Central memory CD4-positive, alpha-beta T cell (primary cell): ENCODE measurements at regions not wholly inside any gene's neighbourhood (a gene's known extent, or its start where the extent isn't known, plus 50 kb on each side); places are given as distances from the start of the nearest gene placed in this dataset.

ENCODE experiments used
- DNase-seq: peaks from one replicate; pipeline ENCODE4 v3.0.0; 2022

- no peak for DNase-seq
These were observed 268.1 kb downstream of the BUD13 start for GRCh38 chr11:116504541-116505297.

GRCh38 chr11:116503216-116504160, 269.3 kb downstream of the BUD13 start:
- DNase-seq: no peak

DNA sequence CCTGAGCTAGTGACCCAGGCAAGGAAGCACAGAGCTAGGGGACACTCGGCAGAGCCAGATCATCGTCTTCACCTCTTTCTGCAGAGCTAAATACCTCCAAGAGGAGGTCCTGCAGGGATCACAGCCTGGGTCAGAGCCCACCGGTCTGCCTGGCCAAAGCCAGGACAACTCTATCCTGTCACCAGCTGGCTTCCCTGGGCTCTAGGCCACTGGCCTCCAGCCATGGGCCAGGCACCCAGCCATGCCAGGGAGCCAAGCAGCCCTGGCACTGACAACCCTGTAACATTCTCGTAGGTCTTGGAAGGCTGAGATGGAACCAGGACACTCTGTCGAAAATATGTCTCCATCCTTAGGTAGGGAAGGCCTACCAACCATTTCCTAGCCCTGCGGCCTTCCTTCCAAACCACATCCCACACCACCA, 270.1 kb downstream of the BUD13 start:
- no peak for DNase-seq

- no peak for DNase-seq
These were observed 271.1 kb downstream of the BUD13 start for GRCh38 chr11:116501728-116502127.

- DNase-seq: no peak
These were observed 271.7 kb downstream of the BUD13 start for GRCh38 chr11:116500947-116501602.

GRCh38 chr11:116500026-116500946, 272.5 kb downstream of the BUD13 start:
- DNase-seq: no peak

GRCh38 chr11:116499396-116500003, 273.3 kb downstream of the BUD13 start:
- DNase-seq: no peak

GRCh38 chr11:116498161-116498560, 274.6 kb downstream of the BUD13 start:
- DNase-seq: no peak

DNA sequence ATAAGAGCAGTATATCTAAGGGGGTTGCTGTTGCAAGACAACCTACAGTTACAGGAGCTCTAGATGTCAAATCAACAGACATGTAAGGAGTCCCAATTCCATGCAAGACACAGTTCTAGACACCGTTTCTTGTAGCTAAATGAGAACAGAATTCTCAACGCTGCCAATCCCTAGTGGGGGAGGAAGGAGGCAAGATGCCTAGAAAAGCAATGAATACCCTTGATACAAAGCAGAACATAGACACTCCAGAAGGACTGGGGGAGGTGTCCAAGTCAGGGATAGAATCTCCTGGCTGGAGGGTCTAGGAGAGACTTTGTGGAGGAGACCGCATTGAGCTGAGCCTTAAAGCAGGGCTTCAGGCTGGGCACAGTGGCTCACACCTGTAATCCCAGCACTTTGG, 280.2 kb downstream of the BUD13 start:
- DNase-seq: no peak

GRCh38 chr11:116488836-116489389, 283.9 kb downstream of the BUD13 start:
- no peak for DNase-seq

DNA sequence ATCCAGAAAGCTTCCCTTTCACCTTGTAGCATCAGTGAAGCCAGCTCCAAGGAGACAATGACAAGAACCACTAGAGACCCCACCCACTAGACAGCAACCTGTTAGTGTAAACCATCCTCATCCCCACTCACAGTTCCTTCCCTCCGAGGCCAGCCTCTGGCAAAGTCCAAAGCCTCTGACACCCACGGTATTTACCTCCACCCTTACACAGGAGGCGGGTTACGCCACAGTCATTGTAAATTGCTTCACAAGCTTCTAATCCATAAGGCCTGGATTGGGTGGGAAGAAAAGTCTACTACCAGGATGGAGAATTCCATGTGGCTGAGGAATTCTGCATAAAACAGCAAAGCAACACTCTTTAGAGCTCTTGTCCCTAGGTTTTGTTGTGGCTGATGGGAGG, 287.4 kb downstream of the BUD13 start:
- no peak for DNase-seq

DNA sequence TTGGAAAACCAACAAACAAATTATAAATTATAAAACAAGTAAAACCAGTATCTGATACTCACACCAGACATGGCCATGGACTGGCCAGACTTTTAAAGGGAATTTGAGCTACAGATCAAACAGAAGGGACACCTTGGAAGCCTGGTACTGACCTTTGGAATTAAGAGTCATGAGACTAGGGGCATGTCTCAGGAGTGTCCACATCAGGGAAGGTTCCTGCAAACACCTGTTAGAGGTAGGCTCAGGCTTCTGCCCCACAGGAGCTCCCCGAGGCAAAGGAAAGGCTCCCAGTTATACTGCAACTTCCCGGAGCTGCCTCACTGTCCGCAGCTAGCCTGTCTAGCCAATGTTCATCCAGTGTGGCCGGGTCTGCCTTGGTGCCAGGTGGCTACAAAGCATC, 290.1 kb downstream of the BUD13 start:
- no peak for DNase-seq

DNA sequence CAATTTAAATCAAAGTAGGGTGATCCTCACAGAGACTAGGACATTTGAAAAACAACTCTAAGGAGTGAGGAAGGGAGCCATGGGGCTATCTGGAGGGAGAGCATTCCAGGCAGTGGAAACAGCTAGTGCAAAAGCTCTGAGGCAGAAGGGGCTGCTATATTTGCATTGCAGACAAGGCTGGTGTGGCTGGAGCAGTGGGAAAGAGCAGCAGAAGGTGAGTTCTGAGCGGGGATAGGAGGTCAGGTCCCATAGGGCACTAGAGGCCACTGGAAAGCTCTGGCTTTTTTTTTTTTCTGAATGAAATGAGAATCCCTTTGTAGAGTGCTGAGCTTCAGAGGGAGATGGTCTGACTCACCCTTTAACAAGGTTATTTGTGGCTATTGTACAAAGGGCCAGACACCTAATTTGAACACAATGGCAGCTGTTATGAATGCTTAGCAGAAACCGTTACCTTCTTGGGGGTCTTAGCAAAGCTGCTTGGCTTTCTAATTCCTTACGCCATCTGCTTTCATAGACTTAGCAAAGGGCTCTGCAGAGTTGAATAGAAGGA, 291.6 kb downstream of the BUD13 start:
- no peak for DNase-seq

DNA sequence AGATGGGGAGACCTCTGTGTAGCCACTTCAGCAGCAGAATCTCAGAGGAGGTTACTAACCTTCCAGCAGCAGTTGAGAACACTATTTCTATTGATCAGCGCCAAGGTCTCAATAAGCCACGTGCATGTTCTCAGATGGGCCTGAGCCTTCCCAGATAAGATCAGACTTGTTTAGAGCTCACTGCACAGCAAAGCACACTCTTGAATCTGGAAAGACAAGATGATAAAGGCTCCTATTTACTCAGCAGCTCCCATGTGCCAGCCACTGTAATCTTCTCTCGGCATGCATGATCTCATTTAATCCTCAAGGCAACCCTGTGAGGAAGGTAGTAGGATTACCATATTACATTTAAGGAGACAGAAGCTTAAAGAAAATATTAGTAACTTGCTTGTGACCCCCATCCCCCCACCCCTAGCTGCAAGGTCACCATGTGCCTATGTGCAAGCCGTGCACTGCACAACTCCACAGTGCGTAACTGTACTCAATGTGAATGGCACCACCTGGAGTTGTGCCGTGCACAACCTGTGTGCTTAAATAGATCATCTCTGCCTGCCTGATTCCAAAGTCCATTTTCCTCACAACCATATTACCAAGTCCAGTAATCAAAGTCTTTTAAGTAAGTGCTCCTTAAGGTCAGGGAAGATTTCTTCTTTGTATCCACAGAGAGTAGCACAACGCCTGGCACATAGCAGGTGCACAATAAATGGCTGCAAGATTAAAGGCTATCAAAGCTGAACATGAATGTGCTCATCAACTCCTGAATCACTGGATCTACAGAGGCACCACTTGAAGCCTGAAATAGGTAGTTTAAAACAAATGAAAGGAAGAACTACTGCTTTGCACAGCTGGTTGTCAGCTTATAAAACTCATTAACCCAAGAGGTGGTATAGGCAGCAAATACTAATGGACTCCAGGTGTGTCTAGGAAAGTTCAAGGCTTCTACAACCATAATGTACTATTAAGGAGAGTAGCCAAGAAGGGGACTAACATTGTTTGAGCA, 293.8 kb downstream of the BUD13 start:
- DNase-seq: no peak

- DNase-seq: no peak
These were observed 294.6 kb downstream of the BUD13 start for GRCh38 chr11:116478205-116478604.

DNA sequence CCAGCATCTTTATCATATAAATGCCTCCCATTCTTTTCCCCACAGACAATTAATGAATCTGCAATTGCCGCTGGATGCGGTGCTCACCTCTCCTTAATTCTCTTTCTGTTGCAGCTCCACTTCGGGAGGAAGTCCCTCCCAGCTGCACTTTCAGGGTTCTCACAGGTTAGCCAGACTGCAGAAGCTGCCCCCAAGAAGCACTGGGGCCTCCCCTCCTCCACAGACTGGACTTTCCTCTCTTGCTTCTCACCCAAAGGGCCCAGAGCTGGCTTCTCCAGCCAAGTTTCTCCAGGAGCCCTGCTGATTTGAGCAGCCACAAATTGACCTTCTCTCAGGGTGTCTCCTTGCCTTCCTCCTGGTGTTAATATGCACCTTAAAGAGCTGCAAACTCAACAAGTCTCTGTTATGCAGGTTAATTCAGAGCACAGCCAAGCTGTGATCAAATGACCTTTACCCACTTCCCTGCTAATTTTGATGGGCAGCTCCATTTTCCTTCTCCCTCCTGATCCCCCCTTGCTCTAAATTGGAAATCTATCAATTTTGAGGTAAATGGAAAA, 298.9 kb downstream of the BUD13 start:
- no peak for DNase-seq

- DNase-seq: no peak
These were observed 299.5 kb downstream of the BUD13 start for GRCh38 chr11:116473206-116473769.

GRCh38 chr11:116472651-116473050, 300.1 kb downstream of the BUD13 start:
- DNase-seq: no peak

- DNase-seq: no peak
These were observed 301.1 kb downstream of the BUD13 start for GRCh38 chr11:116471608-116472256.
